Dedifferentiated amniotic fluid mesenchymal stem cell (primary cell): ENCODE measurements at regions not wholly inside any gene's neighbourhood (a gene's known extent, or its start where the extent isn't known, plus 50 kb on each side); places are given as distances from the start of the nearest gene placed in this dataset.
"Not testable (repeated sequence)": the region's sequence is repeated elsewhere in the genome, so short reads cannot be mapped to it uniquely, and the experiment has no call there.

Source experiments
- DNase-seq: peaks from one replicate; pipeline ENCODE4 v3.0.0-alpha.2; 2016; ENCODE audit errors: extremely low spot score

GRCh38 chr16:75837264-75837663 lies 111.0 kb upstream of the CPHXL start:
- no peak for DNase-seq

- no peak for DNase-seq
Measured at GRCh38 chr16:75837681-75838080, 111.4 kb upstream of the CPHXL start.

DNA sequence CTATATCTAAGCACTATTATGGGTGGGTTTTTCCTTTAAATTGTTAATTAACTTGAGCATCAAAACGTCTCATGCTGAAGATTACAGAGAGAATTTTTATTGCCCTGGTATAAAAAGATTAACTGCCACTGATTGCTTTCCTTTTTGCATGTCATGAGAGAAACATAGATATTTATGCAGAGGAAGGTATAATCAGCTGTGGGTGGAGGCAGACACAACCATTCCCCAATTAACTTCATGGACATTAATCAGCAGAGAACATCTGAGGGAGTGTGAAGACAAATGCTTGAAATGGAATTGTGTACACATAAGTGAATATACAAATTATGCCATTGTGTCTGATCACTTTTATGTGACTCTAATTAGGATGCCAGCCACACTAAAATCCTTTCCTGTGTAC lies 115.2 kb upstream of the CPHXL start:
- DNase-seq = no peak

DNA sequence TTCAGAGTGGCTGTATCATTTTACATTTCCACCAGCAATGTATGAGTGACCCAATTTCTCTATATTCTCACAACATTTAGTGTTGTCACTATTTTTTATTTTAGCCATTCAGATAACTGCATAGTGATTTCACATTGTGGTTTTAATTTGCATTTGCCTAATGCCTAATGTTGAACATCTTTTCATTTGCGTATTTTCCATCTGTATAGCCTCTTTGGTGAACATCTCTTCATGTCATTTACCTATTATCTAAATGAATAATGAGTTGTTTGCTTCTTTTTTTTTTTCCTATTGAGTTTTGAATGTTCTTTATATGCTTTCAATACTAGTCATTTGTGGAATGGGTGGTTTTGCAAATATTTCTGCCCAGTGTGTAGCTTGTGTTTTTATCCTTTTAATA lies 120.9 kb upstream of the CPHXL start:
- DNase-seq = no peak

DNA sequence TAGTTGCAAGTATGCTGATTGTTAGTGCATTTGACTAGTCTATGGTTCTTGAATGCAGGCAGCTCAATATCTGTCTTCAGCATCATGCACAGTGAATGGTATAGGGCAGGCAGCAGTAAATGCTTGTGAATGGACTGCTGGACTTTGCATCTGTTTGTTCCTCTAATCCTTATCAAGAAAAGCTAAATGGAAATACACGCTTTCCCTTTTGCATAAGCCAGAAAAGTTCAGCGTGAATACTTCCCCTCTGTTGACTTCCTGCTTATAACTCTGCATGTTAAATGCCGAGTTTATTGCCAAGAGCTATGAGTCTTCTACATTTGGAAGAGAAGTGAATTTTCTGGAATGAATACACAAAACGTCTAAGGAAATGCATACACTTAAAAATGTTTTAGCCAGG lies 127.9 kb upstream of the CPHXL start:
- DNase-seq = no peak

- DNase-seq = no peak
Measured at GRCh38 chr16:75860326-75861053, 134.2 kb upstream of the CPHXL start.

- no peak for DNase-seq
Measured at GRCh38 chr16:75861311-75862097, 135.2 kb upstream of the CPHXL start.

DNA sequence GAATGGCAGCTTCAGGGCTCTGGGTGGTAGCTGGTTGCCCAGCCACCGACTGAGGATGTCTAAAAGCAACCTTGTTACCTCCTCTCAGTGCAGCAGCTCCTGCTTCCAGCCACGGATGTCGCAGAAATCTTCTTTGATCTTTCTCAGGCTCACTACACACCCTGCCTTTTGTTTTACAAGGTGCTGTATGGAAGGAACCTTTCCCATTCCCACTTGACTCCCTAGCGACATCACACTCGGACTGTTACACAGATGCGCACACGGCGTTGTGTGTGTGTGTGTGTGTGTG lies 135.8 kb upstream of the CPHXL start:
- DNase-seq = no peak

GRCh38 chr16:75864243-75864642 lies 138.0 kb upstream of the CPHXL start:
- no peak for DNase-seq

DNA sequence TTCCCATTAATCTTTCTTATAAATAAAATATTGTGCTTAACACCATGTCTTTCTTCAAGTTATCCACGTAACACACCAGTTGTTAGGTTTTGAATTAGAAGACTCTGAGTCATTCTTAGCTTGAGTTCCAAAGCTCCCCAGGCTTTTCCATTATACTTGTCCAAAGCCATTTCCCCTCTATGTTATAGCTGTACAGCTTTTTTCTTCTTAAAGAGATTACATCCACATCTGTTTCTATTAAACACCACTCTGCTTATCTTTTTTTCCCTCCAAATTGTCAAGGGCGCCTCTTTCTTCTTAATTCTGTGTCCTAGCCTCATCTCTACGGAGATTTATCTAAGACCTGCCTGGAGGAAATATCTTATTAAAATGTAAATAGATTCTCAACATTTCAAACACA lies 139.4 kb upstream of the CPHXL start:
- no peak for DNase-seq

- DNase-seq = no peak
Measured at GRCh38 chr16:75868636-75869632, 142.6 kb upstream of the CPHXL start.

DNA sequence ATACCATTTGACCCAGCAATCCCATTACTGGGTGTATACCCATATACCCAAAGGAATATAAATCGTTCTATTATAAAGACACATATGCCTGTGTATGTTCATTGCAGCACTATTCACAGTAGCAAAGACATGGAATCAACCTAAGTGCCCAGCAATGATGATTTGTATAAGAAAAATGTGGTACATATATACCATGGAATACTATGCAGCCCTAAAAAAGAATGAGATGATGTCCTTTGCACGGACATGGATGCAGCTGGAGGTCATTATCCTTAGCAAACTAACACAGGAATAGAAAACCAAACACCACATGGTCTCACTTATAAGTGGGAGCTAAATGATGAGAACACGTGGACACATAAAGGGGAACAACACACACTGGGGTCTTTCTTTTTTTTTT lies 155.0 kb upstream of the CPHXL start:
- not testable (repeated sequence) for DNase-seq

- DNase-seq = no peak
Measured at GRCh38 chr16:75899163-75899562, 172.9 kb upstream of the CPHXL start.

- no peak for DNase-seq
Measured at GRCh38 chr16:75908331-75909117, 182.2 kb upstream of the CPHXL start.

DNA sequence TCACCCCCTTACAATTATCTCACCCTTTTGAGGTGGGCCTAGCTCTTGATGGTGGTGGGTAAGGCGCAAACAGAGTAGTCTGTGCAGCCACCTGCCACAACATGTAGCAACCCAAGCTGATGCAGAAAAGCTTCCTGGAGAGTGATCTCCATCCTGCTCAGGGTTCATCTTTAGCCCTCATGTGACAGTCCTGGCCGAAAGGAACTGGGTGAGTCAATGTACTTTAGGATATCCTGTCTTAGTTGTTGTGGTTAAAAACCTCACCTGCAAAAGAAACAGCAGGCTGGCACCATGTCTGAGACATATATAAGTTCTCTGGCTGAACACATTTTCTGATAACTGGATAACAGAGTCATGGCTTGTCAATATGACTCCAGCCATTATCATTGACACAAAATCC lies 183.5 kb upstream of the CPHXL start:
- no peak for DNase-seq

DNA sequence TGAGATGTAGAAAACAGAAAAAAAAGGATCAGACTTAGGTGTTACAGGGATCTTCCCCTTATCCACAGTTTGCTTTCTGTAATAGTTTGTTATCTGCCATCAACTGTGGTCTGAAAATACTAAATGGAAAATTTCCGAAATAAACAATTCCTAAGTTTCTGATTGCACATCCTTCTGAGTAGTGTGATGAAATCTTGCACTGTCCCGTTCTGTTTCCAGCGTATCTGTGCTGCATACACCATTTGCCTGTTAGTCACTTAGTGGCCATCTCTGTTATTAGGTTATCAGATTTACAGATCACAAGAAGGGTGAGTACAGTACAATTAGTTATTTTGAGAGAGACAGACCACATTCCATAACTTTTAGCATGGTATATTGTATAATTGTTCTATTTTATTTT lies 185.6 kb upstream of the CPHXL start:
- no peak for DNase-seq

GRCh38 chr16:75913958-75914357 lies 187.7 kb upstream of the CPHXL start:
- no peak for DNase-seq

DNA sequence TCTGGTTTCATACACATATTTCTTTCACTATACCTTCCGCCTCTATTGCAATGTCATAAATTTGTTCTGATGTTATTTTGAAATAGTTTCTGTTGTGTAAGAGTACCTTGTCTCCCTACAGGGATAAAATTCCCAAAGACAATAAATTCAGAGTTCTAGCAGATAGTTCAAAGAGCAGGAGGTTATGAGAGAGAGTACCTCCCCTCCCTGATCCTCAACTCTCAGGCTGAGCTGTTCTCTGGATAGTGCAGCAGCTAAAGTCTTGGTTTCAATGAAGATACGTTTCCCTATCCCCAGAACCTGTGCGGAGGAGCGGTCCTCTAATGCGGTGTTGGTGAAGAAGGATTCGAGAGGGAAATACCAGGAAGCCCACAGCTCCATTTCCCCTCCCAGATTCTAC lies 190.2 kb upstream of the CPHXL start:
- no peak for DNase-seq

- DNase-seq = no peak
Measured at GRCh38 chr16:75918109-75918508, 191.8 kb upstream of the CPHXL start.

DNA sequence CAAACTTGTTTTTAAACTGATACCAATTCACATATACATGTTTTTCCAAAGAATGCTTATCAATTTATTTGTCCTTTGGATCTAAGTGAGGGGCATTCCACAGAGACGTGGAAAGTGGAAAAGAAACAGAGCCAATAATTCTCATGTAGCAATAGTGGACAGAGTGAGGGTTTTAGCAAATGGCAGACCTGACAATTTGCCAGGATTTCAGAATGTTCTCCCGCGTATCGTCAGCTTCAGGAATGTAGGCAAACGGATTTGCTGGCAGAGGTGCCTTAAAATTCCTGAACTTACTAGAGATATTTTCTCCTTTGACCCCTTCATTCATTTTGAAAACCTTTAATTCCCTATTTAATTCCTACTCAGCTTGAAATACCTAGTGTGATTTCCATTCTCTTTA lies 193.4 kb upstream of the CPHXL start:
- no peak for DNase-seq

DNA sequence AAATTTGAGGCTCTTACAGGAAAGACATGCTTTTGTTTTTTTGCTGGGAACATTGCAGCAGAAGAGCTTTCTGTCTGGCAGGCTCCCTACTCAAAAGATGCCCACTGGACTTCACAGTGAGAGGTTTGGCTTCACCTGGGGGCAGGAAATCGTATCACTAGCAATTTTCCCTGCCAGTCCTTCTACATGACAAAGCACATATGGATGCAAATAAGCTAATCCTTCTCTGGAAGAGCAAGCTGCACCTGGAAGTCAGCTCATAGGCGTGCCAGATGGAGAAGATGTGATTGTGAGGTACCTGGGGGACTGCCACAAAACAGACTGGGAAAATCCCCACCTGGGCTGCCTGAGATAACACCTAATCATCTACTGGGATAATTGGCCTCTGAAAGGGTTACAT lies 195.0 kb upstream of the CPHXL start:
- DNase-seq = no peak

GRCh38 chr16:75922250-75922649 lies 196.0 kb upstream of the CPHXL start:
- no peak for DNase-seq
